ENCODE measurements at regions not wholly inside any gene's neighbourhood (a gene's known extent, or its start where the extent isn't known, plus 50 kb on each side); places are given as distances from the start of the nearest gene placed in this dataset.

- Histone ChIP-seq H3K9ac (replicated peaks; ENCODE audit: extremely low read depth, insufficient read depth, low read length) (no peak overlapping the region), H3K27me3 (ENCODE audit: control insufficient read depth in 2 of 2, insufficient read depth in 2 of 2, low read length in 2 of 2) (no peaks in the 10 kb centered on the region), H3K79me2 (ENCODE audit: control insufficient read depth, insufficient read depth, low read length) (no peaks in the 10 kb centered on the region), H3K36me3 (ENCODE audit: control insufficient read depth in 2 of 2, extremely low read depth in 1 of 2, insufficient read depth in 2 of 2, low read length in 2 of 2) (no peaks in the 10 kb centered on the region), H3K27ac (ENCODE audit: insufficient read depth, low read depth, low read length) (no peak overlapping the region), H3K4me3 (replicated peaks in 1 of 3; ENCODE audit: insufficient read depth in 1 of 3, low read depth in 1 of 3, low read length in 3 of 3) (no peak overlapping the region), H3K4me1 (ENCODE audit: control insufficient read depth, extremely low read depth, insufficient read depth, low read length) (no peaks in the 10 kb centered on the region), H3K9me1 (replicated peaks; ENCODE audit: control insufficient read depth, extremely low read depth, insufficient read depth, low read length) (no peaks in the 10 kb centered on the region), H3K9me3 (replicated peaks; ENCODE audit: control insufficient read depth, insufficient read depth, low read length) (no peaks in the 10 kb centered on the region), H3K4me2 (ENCODE audit: insufficient read depth, low read length) (no peak overlapping the region), H4K20me1 (replicated peaks; ENCODE audit: control insufficient read depth, extremely low read depth, insufficient read depth, low read length) (no peaks in the 10 kb centered on the region), H2AFZ (ENCODE audit: low read depth, low read length) (no peak overlapping the region)
- FAIRE-seq: no peak
- DNase-seq (ENCODE audit: low read depth, low spot score): no peak
- dilution Hi-C loops (cut with MboI; ENCODE audit: extremely low pct_ligation_motif_present, low sequenced_read_pairs): no loop called here
- intact Hi-C loops (cut with micrococcal nuclease): no loop called here
- TF ChIP-seq, protein P1, sequence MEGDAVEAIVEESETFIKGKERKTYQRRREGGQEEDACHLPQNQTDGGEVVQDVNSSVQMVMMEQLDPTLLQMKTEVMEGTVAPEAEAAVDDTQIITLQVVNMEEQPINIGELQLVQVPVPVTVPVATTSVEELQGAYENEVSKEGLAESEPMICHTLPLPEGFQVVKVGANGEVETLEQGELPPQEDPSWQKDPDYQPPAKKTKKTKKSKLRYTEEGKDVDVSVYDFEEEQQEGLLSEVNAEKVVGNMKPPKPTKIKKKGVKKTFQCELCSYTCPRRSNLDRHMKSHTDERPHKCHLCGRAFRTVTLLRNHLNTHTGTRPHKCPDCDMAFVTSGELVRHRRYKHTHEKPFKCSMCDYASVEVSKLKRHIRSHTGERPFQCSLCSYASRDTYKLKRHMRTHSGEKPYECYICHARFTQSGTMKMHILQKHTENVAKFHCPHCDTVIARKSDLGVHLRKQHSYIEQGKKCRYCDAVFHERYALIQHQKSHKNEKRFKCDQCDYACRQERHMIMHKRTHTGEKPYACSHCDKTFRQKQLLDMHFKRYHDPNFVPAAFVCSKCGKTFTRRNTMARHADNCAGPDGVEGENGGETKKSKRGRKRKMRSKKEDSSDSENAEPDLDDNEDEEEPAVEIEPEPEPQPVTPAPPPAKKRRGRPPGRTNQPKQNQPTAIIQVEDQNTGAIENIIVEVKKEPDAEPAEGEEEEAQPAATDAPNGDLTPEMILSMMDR (IDR thresholded peaks at IDR 0.05; ENCODE audit: extremely low read depth in 1 of 2, insufficient read depth in 1 of 2, low read depth in 1 of 2, low read length in 2 of 2): no peak
- POLR2A ChIA-PET: no interaction called here
- CTCF ChIA-PET: no interaction called here
- BruUV-seq (replicated peaks): no TSS peak
These were observed 1231.3 kb upstream of the PRKX start for GRCh38 chrX:4944767-4945166.

GRCh38 chrX:4936315-4936714, 1222.9 kb upstream of the PRKX start:
- Histone ChIP-seq H4K20me1 (replicated peaks; ENCODE audit: control insufficient read depth, extremely low read depth, insufficient read depth, low read length) (no peaks in the 10 kb centered on the region), H3K27me3 (ENCODE audit: control insufficient read depth in 2 of 2, insufficient read depth in 2 of 2, low read length in 2 of 2) (no peaks in the 10 kb centered on the region), H2AFZ (ENCODE audit: low read depth, low read length) (no peak overlapping the region), H3K79me2 (ENCODE audit: control insufficient read depth, insufficient read depth, low read length) (no peaks in the 10 kb centered on the region), H3K27ac (ENCODE audit: insufficient read depth, low read depth, low read length) (no peak overlapping the region), H3K9ac (replicated peaks; ENCODE audit: extremely low read depth, insufficient read depth, low read length) (no peak overlapping the region), H3K9me1 (replicated peaks; ENCODE audit: control insufficient read depth, extremely low read depth, insufficient read depth, low read length) (no peaks in the 10 kb centered on the region), H3K36me3 (ENCODE audit: control insufficient read depth in 2 of 2, extremely low read depth in 1 of 2, insufficient read depth in 2 of 2, low read length in 2 of 2) (no peaks in the 10 kb centered on the region), H3K4me2 (ENCODE audit: insufficient read depth, low read length) (no peak overlapping the region), H3K9me3 (replicated peaks; ENCODE audit: control insufficient read depth, insufficient read depth, low read length) (no peaks in the 10 kb centered on the region), H3K4me1 (ENCODE audit: control insufficient read depth, extremely low read depth, insufficient read depth, low read length) (no peaks in the 10 kb centered on the region), H3K4me3 (replicated peaks in 1 of 3; ENCODE audit: insufficient read depth in 1 of 3, low read depth in 1 of 3, low read length in 3 of 3) (no peak overlapping the region)
- intact Hi-C loops (cut with micrococcal nuclease): no loop called here
- dilution Hi-C loops (cut with MboI; ENCODE audit: extremely low pct_ligation_motif_present, low sequenced_read_pairs): no loop called here
- no TSS peak for BruUV-seq (replicated peaks)
- DNase-seq (ENCODE audit: low read depth, low spot score): no peak
- no peak for FAIRE-seq
- TF ChIP-seq EZH2 (IDR thresholded peaks at IDR 0.05; ENCODE audit: borderline replicate concordance, low read depth, low read length, severe bottlenecking) (no peak), JUN (IDR thresholded peaks at IDR 0.05; ENCODE audit: borderline replicate concordance, insufficient read depth, insufficient read length, low read depth) (no peak), POLR2AphosphoS5 (IDR thresholded peaks at IDR 0.05; ENCODE audit: insufficient read depth, low read depth, low read length) (no peak), POLR2A (IDR thresholded peaks at IDR 0.05; ENCODE audit: low read depth, low read length) (no peak)
- TF ChIP-seq, protein P1 (IDR thresholded peaks at IDR 0.05; ENCODE audit: extremely low read depth in 1 of 2, insufficient read depth in 1 of 2, low read depth in 1 of 2, low read length in 2 of 2): no peak
- ChIA-PET CTCF (no interaction called here), POLR2A (no interaction called here)
